WTC11 (cell line): ENCODE measurements at regions not wholly inside any gene's neighbourhood (a gene's known extent, or its start where the extent isn't known, plus 50 kb on each side); places are given as distances from the start of the nearest gene placed in this dataset.
A peak's percentile ranks its signal among the peaks of the same experiment; 100 is the strongest.

Source experiments
- ATAC-seq: fragments of 200-7000 bp; cut with Tn5 transposase; 2 replicates; pipeline ENCODE4 v1.10.0; 2021; ENCODE audit warnings: mild to moderate bottlenecking, moderate library complexity
- CTCF ChIA-PET: fragments of 300-600 bp; sonication (Branson Sonifier 250); formaldehyde crosslinking; loops from one replicate; lab custom pipeline; 2021; ENCODE audit warnings: antibody characterized with exemption; lab: Charles Lee
- POLR2A ChIA-PET: fragments of 350-600 bp; sonication (Branson Sonifier 250); formaldehyde crosslinking; loops from one replicate; lab custom pipeline; 2021; ENCODE audit warnings: antibody characterized with exemption; lab: Charles Lee
- DNase-seq: peaks from one replicate; pipeline ENCODE4 v3.0.0; 2021; ENCODE audit warnings: low spot score
- H3K27ac Mint-ChIP-seq: 2 replicates; pipeline ENCODE4 v1.8.0; 2021; ENCODE audit warnings: mixed read lengths
- H3K27me3 Mint-ChIP-seq: 2 replicates; pipeline ENCODE4 v1.8.0; 2021; ENCODE audit warnings: low read depth, mild to moderate bottlenecking, moderate library complexity, mixed read lengths
- H3K36me3 Mint-ChIP-seq: 2 replicates; pipeline ENCODE4 v1.8.0; 2021; ENCODE audit warnings: mixed read lengths
- H3K4me1 Mint-ChIP-seq: 2 replicates; pipeline ENCODE4 v1.8.0; 2022; ENCODE audit warnings: mixed read lengths
- H3K4me3 Mint-ChIP-seq: 2 replicates; pipeline ENCODE4 v1.8.0; 2021; ENCODE audit warnings: mild to moderate bottlenecking, moderate library complexity, mixed read lengths
- H3K9me3 Mint-ChIP-seq: 2 replicates; pipeline ENCODE4 v1.8.0; 2021; ENCODE audit warnings: mixed read lengths
- GABPB1 ChIP-seq: sonication (generic); formaldehyde crosslinking; IDR thresholded peaks from 2 replicates; pipeline ENCODE4 v1.8.1; 2023; ENCODE audit warnings: mild to moderate bottlenecking, missing genetic modification reagents
- IRF2 ChIP-seq: sonication (generic); formaldehyde crosslinking; IDR thresholded peaks from 2 replicates; pipeline ENCODE4 v1.8.0; 2022; ENCODE audit warnings: low read depth, missing genetic modification reagents, borderline replicate concordance
- NR3C1 ChIP-seq: sonication (generic); formaldehyde crosslinking; conservative IDR thresholded peaks from 2 replicates; pipeline ENCODE4 v1.8.1; 2023; ENCODE audit warnings: low read depth, mild to moderate bottlenecking, missing genetic modification reagents
- TEAD4 ChIP-seq: sonication (generic); formaldehyde crosslinking; IDR thresholded peaks from 2 replicates; pipeline ENCODE4 v1.8.0; 2022; ENCODE audit warnings: mild to moderate bottlenecking, missing genetic modification reagents
- ZNF396 ChIP-seq: fragments of 250-450 bp; sonication (Bioruptor Pico); IDR thresholded peaks from 2 replicates; pipeline ENCODE4 v1.8.0; 2021; ENCODE audit warnings: mild to moderate bottlenecking, moderate library complexity, borderline replicate concordance
- ZNF671 ChIP-seq: fragments of 250-450 bp; sonication (Bioruptor Pico); IDR thresholded peaks from 2 replicates; pipeline ENCODE4 v1.8.0; 2021; ENCODE audit warnings: mild to moderate bottlenecking
- TF ChIP-seq, protein P1 (sequence below): sonication (generic); formaldehyde crosslinking; IDR thresholded peaks from 2 replicates; pipeline ENCODE4 v1.8.1; 2023; ENCODE audit warnings: mild to moderate bottlenecking, missing genetic modification reagents, moderate library complexity
- TF ChIP-seq, protein P2 (sequence below): sonication (generic); formaldehyde crosslinking; IDR thresholded peaks from 2 replicates; pipeline ENCODE4 v1.8.0; 2023; ENCODE audit warnings: missing genetic modification reagents, mild to moderate bottlenecking, borderline replicate concordance
- TF ChIP-seq, protein P3 (sequence below): sonication (generic); formaldehyde crosslinking; IDR thresholded peaks from 2 replicates; pipeline ENCODE4 v1.8.0; 2022; ENCODE audit warnings: missing genetic modification reagents
- TF ChIP-seq, protein P4 (sequence below): sonication (generic); formaldehyde crosslinking; IDR thresholded peaks from 2 replicates; pipeline ENCODE4 v1.8.0; 2022; ENCODE audit warnings: mild to moderate bottlenecking, missing genetic modification reagents
- TF ChIP-seq, protein P5 (sequence below): sonication (generic); formaldehyde crosslinking; IDR thresholded peaks from 2 replicates; pipeline ENCODE4 v1.8.1; 2022; ENCODE audit warnings: low read depth, mild to moderate bottlenecking, moderate library complexity, missing genetic modification reagents, borderline replicate concordance

DNA sequence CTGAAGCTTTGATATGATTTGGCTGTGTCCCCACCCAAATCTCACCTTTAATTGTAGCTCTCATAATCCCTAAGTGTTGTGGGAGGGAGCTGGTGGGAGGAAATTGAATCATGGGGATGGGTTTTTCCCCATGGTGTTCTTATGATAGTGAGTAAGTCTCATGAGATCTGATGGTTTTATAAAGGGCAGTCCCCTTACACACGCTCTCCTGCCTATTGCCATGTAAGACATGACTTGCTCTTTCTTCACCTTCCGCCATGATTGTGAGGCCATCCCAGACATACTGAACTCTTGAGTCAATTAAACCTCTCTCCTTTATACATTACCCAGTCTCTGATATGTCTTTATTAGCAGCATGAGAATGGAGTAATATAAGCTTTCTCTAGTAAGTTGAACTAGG lies 261.9 kb downstream of the HLX start (continued):
- TF ChIP-seq, protein P1, sequence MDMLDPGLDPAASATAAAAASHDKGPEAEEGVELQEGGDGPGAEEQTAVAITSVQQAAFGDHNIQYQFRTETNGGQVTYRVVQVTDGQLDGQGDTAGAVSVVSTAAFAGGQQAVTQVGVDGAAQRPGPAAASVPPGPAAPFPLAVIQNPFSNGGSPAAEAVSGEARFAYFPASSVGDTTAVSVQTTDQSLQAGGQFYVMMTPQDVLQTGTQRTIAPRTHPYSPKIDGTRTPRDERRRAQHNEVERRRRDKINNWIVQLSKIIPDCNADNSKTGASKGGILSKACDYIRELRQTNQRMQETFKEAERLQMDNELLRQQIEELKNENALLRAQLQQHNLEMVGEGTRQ: no peak
- no peak for TF ChIP-seq NR3C1 (CRISPR knock-in tag)
- TF ChIP-seq IRF2 (CRISPR knock-in tag): no peak
- TF ChIP-seq GABPB1 (CRISPR knock-in tag): no peak
- TF ChIP-seq, protein P2, sequence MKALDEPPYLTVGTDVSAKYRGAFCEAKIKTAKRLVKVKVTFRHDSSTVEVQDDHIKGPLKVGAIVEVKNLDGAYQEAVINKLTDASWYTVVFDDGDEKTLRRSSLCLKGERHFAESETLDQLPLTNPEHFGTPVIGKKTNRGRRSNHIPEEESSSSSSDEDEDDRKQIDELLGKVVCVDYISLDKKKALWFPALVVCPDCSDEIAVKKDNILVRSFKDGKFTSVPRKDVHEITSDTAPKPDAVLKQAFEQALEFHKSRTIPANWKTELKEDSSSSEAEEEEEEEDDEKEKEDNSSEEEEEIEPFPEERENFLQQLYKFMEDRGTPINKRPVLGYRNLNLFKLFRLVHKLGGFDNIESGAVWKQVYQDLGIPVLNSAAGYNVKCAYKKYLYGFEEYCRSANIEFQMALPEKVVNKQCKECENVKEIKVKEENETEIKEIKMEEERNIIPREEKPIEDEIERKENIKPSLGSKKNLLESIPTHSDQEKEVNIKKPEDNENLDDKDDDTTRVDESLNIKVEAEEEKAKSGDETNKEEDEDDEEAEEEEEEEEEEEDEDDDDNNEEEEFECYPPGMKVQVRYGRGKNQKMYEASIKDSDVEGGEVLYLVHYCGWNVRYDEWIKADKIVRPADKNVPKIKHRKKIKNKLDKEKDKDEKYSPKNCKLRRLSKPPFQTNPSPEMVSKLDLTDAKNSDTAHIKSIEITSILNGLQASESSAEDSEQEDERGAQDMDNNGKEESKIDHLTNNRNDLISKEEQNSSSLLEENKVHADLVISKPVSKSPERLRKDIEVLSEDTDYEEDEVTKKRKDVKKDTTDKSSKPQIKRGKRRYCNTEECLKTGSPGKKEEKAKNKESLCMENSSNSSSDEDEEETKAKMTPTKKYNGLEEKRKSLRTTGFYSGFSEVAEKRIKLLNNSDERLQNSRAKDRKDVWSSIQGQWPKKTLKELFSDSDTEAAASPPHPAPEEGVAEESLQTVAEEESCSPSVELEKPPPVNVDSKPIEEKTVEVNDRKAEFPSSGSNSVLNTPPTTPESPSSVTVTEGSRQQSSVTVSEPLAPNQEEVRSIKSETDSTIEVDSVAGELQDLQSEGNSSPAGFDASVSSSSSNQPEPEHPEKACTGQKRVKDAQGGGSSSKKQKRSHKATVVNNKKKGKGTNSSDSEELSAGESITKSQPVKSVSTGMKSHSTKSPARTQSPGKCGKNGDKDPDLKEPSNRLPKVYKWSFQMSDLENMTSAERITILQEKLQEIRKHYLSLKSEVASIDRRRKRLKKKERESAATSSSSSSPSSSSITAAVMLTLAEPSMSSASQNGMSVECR: no peak
- no peak for TF ChIP-seq ZNF396 (CRISPR knock-in tag)
- TF ChIP-seq, protein P3, sequence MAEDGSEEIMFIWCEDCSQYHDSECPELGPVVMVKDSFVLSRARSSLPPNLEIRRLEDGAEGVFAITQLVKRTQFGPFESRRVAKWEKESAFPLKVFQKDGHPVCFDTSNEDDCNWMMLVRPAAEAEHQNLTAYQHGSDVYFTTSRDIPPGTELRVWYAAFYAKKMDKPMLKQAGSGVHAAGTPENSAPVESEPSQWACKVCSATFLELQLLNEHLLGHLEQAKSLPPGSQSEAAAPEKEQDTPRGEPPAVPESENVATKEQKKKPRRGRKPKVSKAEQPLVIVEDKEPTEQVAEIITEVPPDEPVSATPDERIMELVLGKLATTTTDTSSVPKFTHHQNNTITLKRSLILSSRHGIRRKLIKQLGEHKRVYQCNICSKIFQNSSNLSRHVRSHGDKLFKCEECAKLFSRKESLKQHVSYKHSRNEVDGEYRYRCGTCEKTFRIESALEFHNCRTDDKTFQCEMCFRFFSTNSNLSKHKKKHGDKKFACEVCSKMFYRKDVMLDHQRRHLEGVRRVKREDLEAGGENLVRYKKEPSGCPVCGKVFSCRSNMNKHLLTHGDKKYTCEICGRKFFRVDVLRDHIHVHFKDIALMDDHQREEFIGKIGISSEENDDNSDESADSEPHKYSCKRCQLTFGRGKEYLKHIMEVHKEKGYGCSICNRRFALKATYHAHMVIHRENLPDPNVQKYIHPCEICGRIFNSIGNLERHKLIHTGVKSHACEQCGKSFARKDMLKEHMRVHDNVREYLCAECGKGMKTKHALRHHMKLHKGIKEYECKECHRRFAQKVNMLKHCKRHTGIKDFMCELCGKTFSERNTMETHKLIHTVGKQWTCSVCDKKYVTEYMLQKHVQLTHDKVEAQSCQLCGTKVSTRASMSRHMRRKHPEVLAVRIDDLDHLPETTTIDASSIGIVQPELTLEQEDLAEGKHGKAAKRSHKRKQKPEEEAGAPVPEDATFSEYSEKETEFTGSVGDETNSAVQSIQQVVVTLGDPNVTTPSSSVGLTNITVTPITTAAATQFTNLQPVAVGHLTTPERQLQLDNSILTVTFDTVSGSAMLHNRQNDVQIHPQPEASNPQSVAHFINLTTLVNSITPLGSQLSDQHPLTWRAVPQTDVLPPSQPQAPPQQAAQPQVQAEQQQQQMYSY (CRISPR knock-in tag): no peak
- TF ChIP-seq, all 79 proteins: peak for 0

DNA sequence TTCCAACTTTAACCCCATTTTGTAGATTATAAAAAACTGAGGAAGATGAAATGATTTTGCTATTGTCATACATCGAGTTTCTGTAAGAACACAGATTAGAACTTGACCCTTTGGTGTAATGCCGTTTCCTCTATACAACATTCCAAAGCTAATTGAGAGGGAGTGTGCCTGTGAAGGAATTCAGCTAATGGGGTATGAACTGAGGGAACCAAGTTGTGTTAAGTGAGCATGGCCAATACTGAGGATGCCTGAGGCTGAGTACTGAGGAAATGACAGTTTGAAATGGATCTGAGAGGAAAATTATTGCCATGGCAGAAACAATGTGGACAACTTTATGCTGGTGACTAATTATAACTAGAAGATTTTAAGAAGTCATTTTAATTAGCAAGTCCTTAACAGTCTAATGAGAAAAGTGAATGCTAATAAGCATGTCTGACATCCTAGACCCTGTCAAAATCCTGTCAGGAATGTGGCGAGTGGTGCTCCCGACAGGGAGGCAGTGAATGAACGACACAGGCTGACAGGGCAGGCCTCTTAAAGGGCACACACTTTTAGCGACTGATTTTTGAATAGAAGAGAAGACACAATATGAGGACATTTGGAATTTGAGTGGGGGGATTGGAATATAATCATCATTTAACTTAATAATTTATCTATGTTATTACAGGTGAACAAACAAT lies 262.5 kb downstream of the HLX start:
- ATAC-seq (peak; percentile 36; the same call in 1 of the 2 replicates), DNase-seq (no peak)
- TF ChIP-seq TEAD4 (CRISPR knock-in tag) (no peak), ZNF671 (CRISPR knock-in tag) (no peak)
- TF ChIP-seq, protein P4, sequence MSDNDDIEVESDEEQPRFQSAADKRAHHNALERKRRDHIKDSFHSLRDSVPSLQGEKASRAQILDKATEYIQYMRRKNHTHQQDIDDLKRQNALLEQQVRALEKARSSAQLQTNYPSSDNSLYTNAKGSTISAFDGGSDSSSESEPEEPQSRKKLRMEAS: no peak
- no peak overlapping the region for H3K4me3 Mint-ChIP-seq
- no peak overlapping the region for H3K27ac Mint-ChIP-seq
- CTCF ChIA-PET: no interaction called here
- no peaks in the 10 kb centered on the region for H3K27me3 Mint-ChIP-seq
- no peaks in the 10 kb centered on the region for H3K36me3 Mint-ChIP-seq
- no peaks in the 10 kb centered on the region for H3K4me1 Mint-ChIP-seq
- POLR2A ChIA-PET: no interaction called here
- H3K9me3 Mint-ChIP-seq: peaks cover 10% of the 10 kb centered on the region

DNA sequence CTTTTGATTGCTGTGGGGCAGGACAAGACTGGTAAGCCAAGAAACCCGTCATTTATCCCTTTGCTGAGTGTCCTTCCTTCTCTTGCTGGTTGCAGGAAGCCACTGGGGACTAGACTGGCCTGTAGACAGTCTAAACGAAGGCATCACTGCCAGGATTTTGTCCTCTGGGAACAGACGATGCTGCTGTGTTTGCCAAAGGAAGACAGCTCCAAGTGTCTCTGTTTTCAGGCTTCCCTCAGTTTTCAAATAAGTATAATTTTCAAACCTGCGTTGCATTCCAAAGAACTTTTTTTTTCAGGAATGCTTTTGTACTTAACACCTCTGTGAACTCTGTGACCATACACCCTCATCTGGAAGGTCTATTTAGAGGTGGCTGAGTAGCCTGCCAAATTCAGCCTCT lies 269.4 kb downstream of the HLX start:
- Mint-ChIP-seq H3K27ac (no peak overlapping the region), H3K9me3 (peaks cover 5% of the 10 kb centered on the region), H3K36me3 (no peaks in the 10 kb centered on the region), H3K4me3 (no peak overlapping the region), H3K4me1 (no peaks in the 10 kb centered on the region), H3K27me3 (no peaks in the 10 kb centered on the region)
- DNase-seq (no peak), ATAC-seq (no peak)
- CTCF ChIA-PET: interaction anchor here (0.9 to 1.7 kb wide), 2 partner anchors 19 to 55 kb away, joined by 3 to 5 read pairs; no protein-coding TSS in a partner anchor
- POLR2A ChIA-PET: interaction anchor here (0.8 kb wide), 1 partner anchor 75 kb away, joined by 3 read pairs; no protein-coding TSS in a partner anchor
- TF ChIP-seq, protein P5, sequence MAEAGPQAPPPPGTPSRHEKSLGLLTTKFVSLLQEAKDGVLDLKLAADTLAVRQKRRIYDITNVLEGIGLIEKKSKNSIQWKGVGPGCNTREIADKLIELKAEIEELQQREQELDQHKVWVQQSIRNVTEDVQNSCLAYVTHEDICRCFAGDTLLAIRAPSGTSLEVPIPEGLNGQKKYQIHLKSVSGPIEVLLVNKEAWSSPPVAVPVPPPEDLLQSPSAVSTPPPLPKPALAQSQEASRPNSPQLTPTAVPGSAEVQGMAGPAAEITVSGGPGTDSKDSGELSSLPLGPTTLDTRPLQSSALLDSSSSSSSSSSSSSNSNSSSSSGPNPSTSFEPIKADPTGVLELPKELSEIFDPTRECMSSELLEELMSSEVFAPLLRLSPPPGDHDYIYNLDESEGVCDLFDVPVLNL (CRISPR knock-in tag): no peak
